ENCODE measurements at regions not wholly inside any gene's neighbourhood (a gene's known extent, or its start where the extent isn't known, plus 50 kb on each side); places are given as distances from the start of the nearest gene placed in this dataset.
"Not testable (repeated sequence)": the region's sequence is repeated elsewhere in the genome, so short reads cannot be mapped to it uniquely, and the experiment has no call there.

DNA sequence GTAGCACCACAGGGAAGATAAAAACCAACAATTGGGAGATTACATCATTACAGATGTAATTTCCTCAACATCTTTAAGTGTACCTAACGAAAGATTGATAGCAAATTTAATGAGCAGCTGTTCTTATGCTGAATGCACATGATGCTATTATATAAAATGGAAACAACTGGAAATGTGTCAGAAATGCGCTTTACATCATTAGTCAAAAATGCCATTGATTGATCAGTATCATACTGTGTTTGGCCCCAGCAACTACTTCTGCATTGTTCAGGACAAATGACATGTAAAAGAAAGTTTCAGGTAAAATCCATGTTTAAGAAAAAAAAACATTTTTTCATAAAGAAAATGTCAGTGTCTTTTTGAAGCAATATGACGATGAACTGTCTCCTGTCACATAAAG, 625.5 kb upstream of the MIR17HG start:
- Mint-ChIP-seq H3K27me3 (ENCODE audit: low read depth in 2 of 2) (no peaks in the 10 kb centered on the region), H3K4me1 (no peaks in the 10 kb centered on the region), H3K9me3 (peaks cover 13 to 18% of the 10 kb centered on the region in 2 donors), H3K27ac (no peak overlapping the region), H3K4me3 (no peak overlapping the region), H3K36me3 (peaks cover 12% of the 10 kb centered on the region)
- intact Hi-C loops (cut with micrococcal nuclease) = no loop called here
- 53% methylated on average over 3 of the region's 3 CpGs for WGBS (ENCODE audit: insufficient coverage)
- ATAC-seq (no peak), DNase-seq (no peak)
- H3K27me3 ChIP-seq (ENCODE audit: control insufficient read depth, insufficient read depth, low read length) = no peaks in the 10 kb centered on the region
- H3K36me3 ChIP-seq (ENCODE audit: control insufficient read depth, insufficient read depth, low read length) = no peaks in the 10 kb centered on the region
- TF ChIP-seq, protein P1, sequence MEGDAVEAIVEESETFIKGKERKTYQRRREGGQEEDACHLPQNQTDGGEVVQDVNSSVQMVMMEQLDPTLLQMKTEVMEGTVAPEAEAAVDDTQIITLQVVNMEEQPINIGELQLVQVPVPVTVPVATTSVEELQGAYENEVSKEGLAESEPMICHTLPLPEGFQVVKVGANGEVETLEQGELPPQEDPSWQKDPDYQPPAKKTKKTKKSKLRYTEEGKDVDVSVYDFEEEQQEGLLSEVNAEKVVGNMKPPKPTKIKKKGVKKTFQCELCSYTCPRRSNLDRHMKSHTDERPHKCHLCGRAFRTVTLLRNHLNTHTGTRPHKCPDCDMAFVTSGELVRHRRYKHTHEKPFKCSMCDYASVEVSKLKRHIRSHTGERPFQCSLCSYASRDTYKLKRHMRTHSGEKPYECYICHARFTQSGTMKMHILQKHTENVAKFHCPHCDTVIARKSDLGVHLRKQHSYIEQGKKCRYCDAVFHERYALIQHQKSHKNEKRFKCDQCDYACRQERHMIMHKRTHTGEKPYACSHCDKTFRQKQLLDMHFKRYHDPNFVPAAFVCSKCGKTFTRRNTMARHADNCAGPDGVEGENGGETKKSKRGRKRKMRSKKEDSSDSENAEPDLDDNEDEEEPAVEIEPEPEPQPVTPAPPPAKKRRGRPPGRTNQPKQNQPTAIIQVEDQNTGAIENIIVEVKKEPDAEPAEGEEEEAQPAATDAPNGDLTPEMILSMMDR (IDR thresholded peaks at IDR 0.05) = no peak
- no peak overlapping the region for H3K4me3 ChIP-seq (ENCODE audit: low read length)
- H3K4me1 ChIP-seq (ENCODE audit: control insufficient read depth, insufficient read depth, low read length) = no peaks in the 10 kb centered on the region
- no peak overlapping the region for H3K27ac ChIP-seq (ENCODE audit: low read length)
- no peaks in the 10 kb centered on the region for H3K9me3 ChIP-seq (ENCODE audit: control insufficient read depth, insufficient read depth, low read length)

DNA sequence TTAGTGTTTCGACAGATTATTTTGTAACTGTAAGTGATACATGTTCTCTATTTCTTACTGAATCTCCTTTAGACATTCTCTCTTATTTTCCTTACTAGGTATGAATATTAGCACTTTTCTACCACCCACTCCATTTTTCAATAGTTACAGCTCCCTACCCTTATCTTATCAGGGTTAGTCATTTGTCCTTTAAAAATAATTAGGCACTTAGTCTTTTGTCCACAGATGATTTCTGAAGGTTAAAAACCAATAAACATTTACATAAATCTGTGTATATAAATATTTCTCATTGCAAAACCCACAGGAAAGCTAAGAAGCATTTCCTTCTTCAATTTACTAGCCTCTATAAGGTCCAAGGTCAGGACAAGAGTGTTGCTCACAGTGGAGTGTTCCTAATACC, 624.1 kb upstream of the MIR17HG start:
- H3K27me3 Mint-ChIP-seq (ENCODE audit: low read depth in 2 of 2) = no peaks in the 10 kb centered on the region
- WGBS (ENCODE audit: insufficient coverage) = no CpG with 5 or more reads among the region's 1 CpG
- no peak for DNase-seq
- no peaks in the 10 kb centered on the region for H3K27me3 ChIP-seq (ENCODE audit: control insufficient read depth, insufficient read depth, low read length)
- H3K27ac Mint-ChIP-seq = no peak overlapping the region
- no peaks in the 10 kb centered on the region for H3K4me1 Mint-ChIP-seq
- H3K9me3 Mint-ChIP-seq = peaks cover 13 to 18% of the 10 kb centered on the region in 2 donors
- TF ChIP-seq, protein P1 (IDR thresholded peaks at IDR 0.05) = no peak
- H3K36me3 Mint-ChIP-seq = peaks cover 11% of the 10 kb centered on the region
- ATAC-seq = no peak
- H3K9me3 ChIP-seq (ENCODE audit: control insufficient read depth, insufficient read depth, low read length) = no peaks in the 10 kb centered on the region
- intact Hi-C loops (cut with micrococcal nuclease) = no loop called here
- no peak overlapping the region for H3K4me3 ChIP-seq (ENCODE audit: low read length)
- no peak overlapping the region for H3K27ac ChIP-seq (ENCODE audit: low read length)
- no peaks in the 10 kb centered on the region for H3K4me1 ChIP-seq (ENCODE audit: control insufficient read depth, insufficient read depth, low read length)
- H3K36me3 ChIP-seq (ENCODE audit: control insufficient read depth, insufficient read depth, low read length) = no peaks in the 10 kb centered on the region
- H3K4me3 Mint-ChIP-seq = no peak overlapping the region

DNA sequence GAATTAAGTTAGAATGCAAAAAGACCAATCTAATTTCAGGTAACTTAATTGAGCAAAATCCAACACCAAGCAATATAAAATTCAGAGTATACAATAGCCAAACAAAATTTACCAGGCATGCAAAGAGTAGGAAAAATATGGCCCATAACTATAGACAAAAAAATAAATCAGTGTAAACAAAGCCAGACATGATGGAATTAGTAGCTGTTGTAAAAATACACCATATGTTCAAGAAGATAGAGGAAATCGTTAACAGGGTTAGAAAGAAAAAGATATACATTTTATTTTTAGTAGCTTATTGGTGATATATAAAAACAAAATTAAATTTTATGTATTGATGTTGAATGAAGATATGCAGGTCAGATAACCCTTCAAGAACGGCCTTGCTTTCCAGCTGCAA, 621.1 kb upstream of the MIR17HG start:
- Mint-ChIP-seq H3K36me3 (peaks cover 25% of the 10 kb centered on the region), H3K9me3 (peaks cover 14 to 27% of the 10 kb centered on the region in 2 donors), H3K4me3 (no peak overlapping the region), H3K27me3 (ENCODE audit: low read depth in 2 of 2) (no peaks in the 10 kb centered on the region), H3K4me1 (no peaks in the 10 kb centered on the region), H3K27ac (no peak overlapping the region)
- Histone ChIP-seq H3K27me3 (ENCODE audit: control insufficient read depth, insufficient read depth, low read length) (no peaks in the 10 kb centered on the region), H3K9me3 (ENCODE audit: control insufficient read depth, insufficient read depth, low read length) (peaks cover under 1% of the 10 kb centered on the region), H3K4me3 (ENCODE audit: low read length) (no peak overlapping the region), H3K36me3 (ENCODE audit: control insufficient read depth, insufficient read depth, low read length) (no peaks in the 10 kb centered on the region), H3K4me1 (ENCODE audit: control insufficient read depth, insufficient read depth, low read length) (no peaks in the 10 kb centered on the region), H3K27ac (ENCODE audit: low read length) (no peak overlapping the region)
- ATAC-seq (no peak), DNase-seq (no peak)
- WGBS (ENCODE audit: insufficient coverage) = 100% methylated on average over 1 of the region's 2 CpGs
- intact Hi-C loops (cut with micrococcal nuclease) = no loop called here
- TF ChIP-seq, protein P1 (IDR thresholded peaks at IDR 0.05) = no peak

DNA sequence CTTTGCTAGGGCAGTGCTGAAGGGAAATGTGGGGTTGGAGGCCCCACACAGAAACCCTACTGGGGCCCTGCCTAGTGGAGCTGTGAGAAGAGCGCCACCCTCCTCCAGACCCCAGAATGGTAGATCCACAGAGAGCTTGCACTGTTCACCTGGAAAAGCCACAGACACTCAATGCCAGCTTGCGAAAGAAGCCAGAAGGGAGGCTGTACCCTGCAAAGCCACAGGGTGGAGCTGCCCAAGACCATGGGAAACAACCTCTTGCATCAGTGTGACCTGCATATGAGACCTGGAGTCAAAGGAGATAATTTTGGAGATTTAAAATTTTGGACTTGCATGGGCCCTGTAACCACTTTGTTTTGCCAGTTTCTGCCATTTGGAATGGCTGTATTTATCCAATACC, 615.4 kb upstream of the MIR17HG start:
- H3K9me3 ChIP-seq (ENCODE audit: control insufficient read depth, insufficient read depth, low read length) = peaks cover 5% of the 10 kb centered on the region
- no peaks in the 10 kb centered on the region for H3K4me1 ChIP-seq (ENCODE audit: control insufficient read depth, insufficient read depth, low read length)
- DNase-seq = no peak
- no peaks in the 10 kb centered on the region for H3K27me3 ChIP-seq (ENCODE audit: control insufficient read depth, insufficient read depth, low read length)
- intact Hi-C loops (cut with micrococcal nuclease) = no loop called here
- H3K36me3 Mint-ChIP-seq = peaks cover 14% of the 10 kb centered on the region
- TF ChIP-seq, protein P1 (IDR thresholded peaks at IDR 0.05) = no peak
- peaks cover 12 to 19% of the 10 kb centered on the region in 2 donors for H3K9me3 Mint-ChIP-seq
- H3K27ac Mint-ChIP-seq = no peak overlapping the region
- H3K4me3 ChIP-seq (ENCODE audit: low read length) = no peak overlapping the region
- no peak overlapping the region for H3K4me3 Mint-ChIP-seq
- H3K27me3 Mint-ChIP-seq (ENCODE audit: low read depth in 2 of 2) = no peaks in the 10 kb centered on the region
- WGBS (ENCODE audit: insufficient coverage) = 96% methylated on average over 2 of the region's 2 CpGs
- no peaks in the 10 kb centered on the region for H3K4me1 Mint-ChIP-seq
- H3K36me3 ChIP-seq (ENCODE audit: control insufficient read depth, insufficient read depth, low read length) = no peaks in the 10 kb centered on the region
- no peak overlapping the region for H3K27ac ChIP-seq (ENCODE audit: low read length)
- ATAC-seq = no peak

DNA sequence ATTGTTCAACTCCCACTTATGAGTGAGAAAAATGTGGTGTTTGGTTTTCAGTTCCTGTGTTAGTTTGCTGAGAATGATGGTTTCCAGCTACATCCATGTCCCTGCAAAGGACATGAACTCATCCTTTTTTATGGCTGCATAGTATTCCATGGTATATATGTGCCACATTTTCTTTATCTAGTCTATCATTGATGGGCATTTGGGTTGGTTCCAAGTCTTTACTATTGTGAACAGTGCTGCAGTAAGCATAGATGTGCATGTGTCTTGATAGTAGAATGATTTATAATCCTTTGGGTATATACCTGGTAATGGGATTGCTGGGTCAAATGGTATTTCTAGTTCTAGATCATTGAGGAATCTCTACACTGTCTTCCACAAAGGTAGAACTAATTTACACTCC, 613.0 kb upstream of the MIR17HG start:
- H3K27ac ChIP-seq (ENCODE audit: low read length); ATAC-seq; H3K4me1 Mint-ChIP-seq; H3K4me3 Mint-ChIP-seq; H3K27me3 ChIP-seq (ENCODE audit: control insufficient read depth, insufficient read depth, low read length); intact Hi-C loops (cut with micrococcal nuclease); H3K4me3 ChIP-seq (ENCODE audit: low read length); DNase-seq; H3K27ac Mint-ChIP-seq; H3K9me3 ChIP-seq (ENCODE audit: control insufficient read depth, insufficient read depth, low read length); H3K36me3 ChIP-seq (ENCODE audit: control insufficient read depth, insufficient read depth, low read length); H3K4me1 ChIP-seq (ENCODE audit: control insufficient read depth, insufficient read depth, low read length); H3K27me3 Mint-ChIP-seq (ENCODE audit: low read depth in 2 of 2): not testable (repeated sequence)
- H3K9me3 Mint-ChIP-seq = peaks cover 15 to 21% of the 10 kb centered on the region in 2 donors
- peaks cover 14% of the 10 kb centered on the region for H3K36me3 Mint-ChIP-seq
